GM13977 (cell line): ENCODE measurements at regions not wholly inside any gene's neighbourhood (a gene's known extent, or its start where the extent isn't known, plus 50 kb on each side); places are given as distances from the start of the nearest gene placed in this dataset.

ENCODE experiments used
- DNase-seq: peaks from one replicate; pipeline ENCODE4 v3.0.0; 2012; ENCODE audit warnings: low spot score
- in situ Hi-C: fragments of 300-500 bp; cut with MboI; formaldehyde crosslinking; loops from one replicate; pipeline ENCODE4 v1.12.0; 2022; ENCODE audit warnings: low sequenced_read_pairs, low pct_unique_long_range_greater_than_20kb, mixed read lengths, inconsistent platforms; ENCODE audit not compliant: unreplicated experiment
- TF ChIP-seq, protein P1 (sequence below): IDR thresholded peaks from 2 replicates; pipeline ENCODE4 v1.5.1; 2012; ENCODE audit warnings: mild to moderate bottlenecking, control low read depth; ENCODE audit not compliant: insufficient read depth; ENCODE audit errors: extremely low read depth, missing control alignments

GRCh38 chr12:81811061-81811777 is 52.1 kb upstream of the PPFIA2 start:
- DNase-seq: no peak
- TF ChIP-seq, protein P1, sequence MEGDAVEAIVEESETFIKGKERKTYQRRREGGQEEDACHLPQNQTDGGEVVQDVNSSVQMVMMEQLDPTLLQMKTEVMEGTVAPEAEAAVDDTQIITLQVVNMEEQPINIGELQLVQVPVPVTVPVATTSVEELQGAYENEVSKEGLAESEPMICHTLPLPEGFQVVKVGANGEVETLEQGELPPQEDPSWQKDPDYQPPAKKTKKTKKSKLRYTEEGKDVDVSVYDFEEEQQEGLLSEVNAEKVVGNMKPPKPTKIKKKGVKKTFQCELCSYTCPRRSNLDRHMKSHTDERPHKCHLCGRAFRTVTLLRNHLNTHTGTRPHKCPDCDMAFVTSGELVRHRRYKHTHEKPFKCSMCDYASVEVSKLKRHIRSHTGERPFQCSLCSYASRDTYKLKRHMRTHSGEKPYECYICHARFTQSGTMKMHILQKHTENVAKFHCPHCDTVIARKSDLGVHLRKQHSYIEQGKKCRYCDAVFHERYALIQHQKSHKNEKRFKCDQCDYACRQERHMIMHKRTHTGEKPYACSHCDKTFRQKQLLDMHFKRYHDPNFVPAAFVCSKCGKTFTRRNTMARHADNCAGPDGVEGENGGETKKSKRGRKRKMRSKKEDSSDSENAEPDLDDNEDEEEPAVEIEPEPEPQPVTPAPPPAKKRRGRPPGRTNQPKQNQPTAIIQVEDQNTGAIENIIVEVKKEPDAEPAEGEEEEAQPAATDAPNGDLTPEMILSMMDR: no peak
- in situ Hi-C loops: no loop called here

DNA sequence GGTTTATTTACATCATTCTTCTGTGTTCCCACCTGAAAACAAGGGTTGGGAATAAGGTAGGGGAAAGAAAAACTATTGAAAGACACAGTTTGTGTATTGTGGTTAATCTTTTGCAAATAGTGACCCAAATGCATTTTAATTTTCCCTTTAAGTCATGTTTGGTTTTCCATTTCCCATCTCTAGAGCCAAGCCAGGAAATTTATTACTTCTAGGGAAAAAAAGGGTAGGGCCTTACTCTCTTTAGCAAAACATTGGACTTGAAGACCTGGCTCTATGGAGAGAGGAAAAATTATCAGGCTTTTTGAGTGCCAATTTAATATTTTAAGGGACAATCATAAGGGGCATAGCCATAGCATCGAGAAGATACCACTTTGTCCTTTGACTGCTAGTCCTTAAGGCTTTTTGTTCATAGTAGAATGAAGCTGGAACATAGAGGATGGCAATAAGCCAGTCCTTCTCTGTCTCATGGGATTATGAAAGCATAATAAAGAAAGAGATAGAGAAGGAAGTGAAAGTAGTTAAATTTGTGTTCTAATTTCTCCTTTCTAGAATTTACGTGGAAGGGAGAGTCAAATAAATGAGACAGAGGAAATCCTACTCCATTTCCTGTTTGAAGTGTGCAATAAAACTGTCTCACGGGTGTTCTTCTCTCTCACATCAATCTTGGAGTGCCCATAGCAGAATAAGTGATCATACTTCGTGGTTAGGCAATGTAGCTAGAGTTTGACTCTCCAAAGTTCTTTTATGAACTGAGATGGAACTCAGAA is 50.9 kb upstream of the PPFIA2 start:
- in situ Hi-C loops: no loop called here
- DNase-seq: no peak
- TF ChIP-seq, protein P1: no peak

DNA sequence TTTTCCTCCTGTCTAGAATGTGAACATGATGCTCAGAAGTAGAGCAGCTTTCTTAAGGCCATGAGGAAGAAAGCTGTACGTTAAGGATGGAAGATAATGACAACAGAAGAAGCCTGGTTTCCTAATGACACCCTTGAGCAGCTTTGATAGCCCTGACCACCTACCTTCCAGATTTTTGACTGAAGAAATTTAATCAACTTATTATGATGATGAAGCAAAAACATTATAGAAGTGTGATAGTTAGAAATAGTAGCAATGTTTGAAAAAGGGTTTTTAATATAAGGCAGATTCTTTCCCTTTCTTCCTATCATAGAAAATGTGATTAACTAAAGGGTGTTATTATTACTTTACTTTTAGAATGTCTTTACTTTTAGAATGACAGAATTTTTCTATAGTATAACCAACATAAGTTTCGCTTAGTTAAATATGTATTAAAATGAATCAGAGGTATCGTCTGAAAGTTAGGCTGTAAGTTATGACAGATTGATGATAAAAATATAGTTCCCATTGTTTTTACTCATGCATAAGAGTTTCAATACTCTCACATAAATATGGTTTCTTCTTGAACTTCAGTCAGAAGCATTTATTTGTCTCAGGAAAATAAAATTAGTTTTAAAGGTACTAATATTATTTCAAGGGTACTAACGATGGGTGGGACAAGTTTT is 50.1 kb upstream of the PPFIA2 start:
- TF ChIP-seq, protein P1: no peak
- in situ Hi-C loops: no loop called here

More for the DNA sequence above, 50.1 kb upstream of the PPFIA2 start:
- no peak for DNase-seq
